Astrocyte (in vitro differentiated cells and primary cell): ENCODE measurements at regions not wholly inside any gene's neighbourhood (a gene's known extent, or its start where the extent isn't known, plus 50 kb on each side); places are given as distances from the start of the nearest gene placed in this dataset.

Experiments
- EZH2 ChIP-seq: IDR thresholded peaks from 2 replicates; pipeline ENCODE4 v1.6.1; 2012; ENCODE audit warnings: mild to moderate bottlenecking, low read length, inconsistent platforms; ENCODE audit not compliant: insufficient read depth
- TF ChIP-seq, protein P1 (sequence below): IDR thresholded peaks from 2 replicates; pipeline ENCODE4 v1.5.1; 2011; ENCODE audit warnings: low read depth, mild to moderate bottlenecking, inconsistent platforms, low read length, moderate library complexity; ENCODE audit not compliant: insufficient read depth

DNA sequence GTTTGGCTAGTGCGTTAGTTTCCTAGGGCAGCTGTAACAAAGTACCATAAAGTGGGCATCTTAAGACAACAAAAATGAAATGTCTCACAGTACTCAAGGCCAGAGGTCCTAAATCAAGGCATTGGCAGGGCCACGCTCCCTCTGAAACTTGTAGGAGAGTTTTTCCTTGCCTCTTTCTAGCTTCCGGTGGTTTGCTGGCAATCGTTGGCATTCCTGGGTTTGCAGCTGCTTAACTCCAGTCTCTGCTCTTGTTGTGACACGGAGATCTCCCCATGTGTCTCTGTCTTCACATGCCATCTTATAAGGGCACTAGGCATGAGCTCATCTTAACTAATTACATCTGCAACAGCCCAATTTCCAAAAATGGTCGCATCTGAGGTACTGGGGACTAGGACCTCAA, 362.0 kb upstream of the BOD1L1 start:
- no peak for TF ChIP-seq EZH2
- TF ChIP-seq, protein P1, sequence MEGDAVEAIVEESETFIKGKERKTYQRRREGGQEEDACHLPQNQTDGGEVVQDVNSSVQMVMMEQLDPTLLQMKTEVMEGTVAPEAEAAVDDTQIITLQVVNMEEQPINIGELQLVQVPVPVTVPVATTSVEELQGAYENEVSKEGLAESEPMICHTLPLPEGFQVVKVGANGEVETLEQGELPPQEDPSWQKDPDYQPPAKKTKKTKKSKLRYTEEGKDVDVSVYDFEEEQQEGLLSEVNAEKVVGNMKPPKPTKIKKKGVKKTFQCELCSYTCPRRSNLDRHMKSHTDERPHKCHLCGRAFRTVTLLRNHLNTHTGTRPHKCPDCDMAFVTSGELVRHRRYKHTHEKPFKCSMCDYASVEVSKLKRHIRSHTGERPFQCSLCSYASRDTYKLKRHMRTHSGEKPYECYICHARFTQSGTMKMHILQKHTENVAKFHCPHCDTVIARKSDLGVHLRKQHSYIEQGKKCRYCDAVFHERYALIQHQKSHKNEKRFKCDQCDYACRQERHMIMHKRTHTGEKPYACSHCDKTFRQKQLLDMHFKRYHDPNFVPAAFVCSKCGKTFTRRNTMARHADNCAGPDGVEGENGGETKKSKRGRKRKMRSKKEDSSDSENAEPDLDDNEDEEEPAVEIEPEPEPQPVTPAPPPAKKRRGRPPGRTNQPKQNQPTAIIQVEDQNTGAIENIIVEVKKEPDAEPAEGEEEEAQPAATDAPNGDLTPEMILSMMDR, result no peak
